DOHH2 (cell line): ENCODE measurements at regions not wholly inside any gene's neighbourhood (a gene's known extent, or its start where the extent isn't known, plus 50 kb on each side); places are given as distances from the start of the nearest gene placed in this dataset.

Experiments
- H3F3A ChIP-seq: fragments of 200-600 bp; sonication (generic), shearing (Covaris generic); 2 replicates; pipeline ENCODE4 v1.6.0; 2016; ENCODE audit warnings: antibody characterized with exemption, mild to moderate bottlenecking; ENCODE audit not compliant: control insufficient read depth, insufficient read depth
- H3K27ac ChIP-seq: fragments of 200-600 bp; sonication (generic); 2 replicates; pipeline ENCODE4 v1.5.1; 2014; ENCODE audit warnings: low read depth, mild to moderate bottlenecking, low read length, moderate library complexity
- H3K27me3 ChIP-seq: fragments of 200-600 bp; sonication (generic); 2 replicates; pipeline ENCODE4 v1.6.1; 2014; ENCODE audit warnings: mild to moderate bottlenecking, low read length, mixed read lengths; ENCODE audit not compliant: control insufficient read depth
- H3K36me3 ChIP-seq: fragments of 200-600 bp; sonication (generic); 2 replicates; pipeline ENCODE4 v1.6.1; 2014; ENCODE audit warnings: mild to moderate bottlenecking, low read length, moderate library complexity, mixed read lengths; ENCODE audit not compliant: control insufficient read depth
- H3K4me1 ChIP-seq: fragments of 200-600 bp; sonication (generic); 2 replicates; pipeline ENCODE4 v1.6.1; 2014; ENCODE audit warnings: mild to moderate bottlenecking, low read length, mixed read lengths; ENCODE audit not compliant: control insufficient read depth
- H3K4me2 ChIP-seq: fragments of 200-600 bp; sonication (generic); 2 replicates; pipeline ENCODE4 v1.6.0; 2014; ENCODE audit warnings: mild to moderate bottlenecking, low read length, moderate library complexity
- H3K4me3 ChIP-seq: fragments of 200-600 bp; sonication (generic); 2 replicates; pipeline ENCODE4 v1.5.1; 2014; ENCODE audit warnings: mild to moderate bottlenecking, low read length, mixed read lengths
- H3K79me2 ChIP-seq: fragments of 200-600 bp; sonication (generic); 2 replicates; pipeline ENCODE4 v1.6.1; 2014; ENCODE audit warnings: mild to moderate bottlenecking, low read length, mixed read lengths; ENCODE audit not compliant: control insufficient read depth
- H3K9me2 ChIP-seq: fragments of 200-600 bp; sonication (generic); replicated peaks from 2 replicates; pipeline ENCODE4 v1.6.1; 2014; ENCODE audit warnings: mild to moderate bottlenecking, low read length, mixed read lengths; ENCODE audit not compliant: control insufficient read depth
- H3K9me3 ChIP-seq: fragments of 200-600 bp; sonication (generic); 2 replicates; pipeline ENCODE4 v1.6.1; 2014; ENCODE audit warnings: antibody characterized with exemption, low read length, mixed read lengths; ENCODE audit not compliant: control insufficient read depth, insufficient read depth
- H4K20me1 ChIP-seq: fragments of 200-600 bp; sonication (generic); 2 replicates; pipeline ENCODE4 v1.6.0; 2014; ENCODE audit warnings: low read depth, mild to moderate bottlenecking, antibody characterized with exemption, low read length, moderate library complexity; ENCODE audit not compliant: control insufficient read depth, insufficient read depth
- CTCF ChIP-seq: fragments of 200-600 bp; sonication (generic); IDR thresholded peaks from one replicate; pipeline ENCODE4 v1.5.1; 2014; ENCODE audit warnings: antibody characterized with exemption, mild to moderate bottlenecking, low read depth, low read length; ENCODE audit not compliant: poor library complexity, severe bottlenecking
- EZH2phosphoT487 ChIP-seq: fragments of 200-600 bp; sonication (generic); IDR thresholded peaks from 2 replicates; pipeline ENCODE4 v1.6.1; 2017; ENCODE audit warnings: borderline replicate concordance, mild to moderate bottlenecking, antibody characterized with exemption, low read length, moderate library complexity, mixed read lengths

- Histone ChIP-seq H3K9me3 (no peaks in the 10 kb centered on the region), H3K27me3 (no peaks in the 10 kb centered on the region), H3K79me2 (no peaks in the 10 kb centered on the region), H3K4me3 (no peak overlapping the region), H4K20me1 (no peaks in the 10 kb centered on the region), H3K27ac (no peak overlapping the region), H3K4me1 (no peaks in the 10 kb centered on the region), H3K36me3 (no peaks in the 10 kb centered on the region), H3F3A (no peaks in the 10 kb centered on the region), H3K4me2 (no peak overlapping the region), H3K9me2 (no peaks in the 10 kb centered on the region)
- TF ChIP-seq EZH2phosphoT487 (no peak), CTCF (no peak)
These were observed 407.7 kb upstream of the GRAMD2B start for GRCh38 chr5:126015235-126016181.

GRCh38 chr5:126016256-126016655 lies 407.0 kb upstream of the GRAMD2B start:
- H3K27ac ChIP-seq, result no peak overlapping the region
- no peak overlapping the region for H3K4me2 ChIP-seq
- H4K20me1 ChIP-seq, result no peaks in the 10 kb centered on the region

GRCh38 chr5:126017096-126017495 lies 406.1 kb upstream of the GRAMD2B start:
- no peaks in the 10 kb centered on the region for H3K4me1 ChIP-seq
- TF ChIP-seq CTCF, result no peak
- no peak for TF ChIP-seq EZH2phosphoT487
- H3F3A ChIP-seq, result no peaks in the 10 kb centered on the region
- H3K4me3 ChIP-seq, result no peak overlapping the region
- no peaks in the 10 kb centered on the region for H3K9me3 ChIP-seq
- H3K27me3 ChIP-seq, result no peaks in the 10 kb centered on the region
- no peaks in the 10 kb centered on the region for H3K79me2 ChIP-seq
- no peak overlapping the region for H3K4me2 ChIP-seq
- no peak overlapping the region for H3K27ac ChIP-seq
- H3K36me3 ChIP-seq, result no peaks in the 10 kb centered on the region
- no peaks in the 10 kb centered on the region for H4K20me1 ChIP-seq
- H3K9me2 ChIP-seq, result no peaks in the 10 kb centered on the region

More at GRCh38 chr5:126016256-126016655, 407.0 kb upstream of the GRAMD2B start:
- no peaks in the 10 kb centered on the region for H3F3A ChIP-seq
- no peak for TF ChIP-seq EZH2phosphoT487
- no peak for TF ChIP-seq CTCF
- no peaks in the 10 kb centered on the region for H3K9me3 ChIP-seq
- no peak overlapping the region for H3K4me3 ChIP-seq
- H3K79me2 ChIP-seq, result no peaks in the 10 kb centered on the region
- H3K27me3 ChIP-seq, result no peaks in the 10 kb centered on the region
- no peaks in the 10 kb centered on the region for H3K36me3 ChIP-seq
- H3K4me1 ChIP-seq, result no peaks in the 10 kb centered on the region
- H3K9me2 ChIP-seq, result no peaks in the 10 kb centered on the region
